Naive thymus-derived CD8-positive, alpha-beta T cell (primary cell): ENCODE measurements at regions not wholly inside any gene's neighbourhood (a gene's known extent, or its start where the extent isn't known, plus 50 kb on each side); places are given as distances from the start of the nearest gene placed in this dataset.

Source experiments
- ATAC-seq, 2 donors: fragments of 150-1000 bp; cut with Tn5 transposase in 1 of 2; sonication (Bioruptor Pico), chemical (Tn5 transposase) in 1 of 2; 1 replicate in 1 of 2; 2 replicates in 1 of 2; pipeline ENCODE4 v1.10.0; 2021; ENCODE audit warnings: mild to moderate bottlenecking in 2 of 2, moderate library complexity in 2 of 2
- POLR2A ChIA-PET: fragments of 350-600 bp; sonication (Branson Sonifier 250); formaldehyde crosslinking; loops from one replicate; lab custom pipeline; 2021; ENCODE audit warnings: antibody characterized with exemption; lab: Charles Lee
- DNase-seq, 10 donors: peaks; one replicate each; pipeline versions ENCODE4 v3.0.0 to v3.0.0-alpha.2; 2020 to 2022
- H3K27ac Mint-ChIP-seq, 10 donors: one replicate each; pipeline ENCODE4 v1.8.0; 2020 to 2022; ENCODE audit warnings: mild to moderate bottlenecking in 10 of 10, mixed read lengths in 10 of 10, moderate library complexity in 4 of 10, inconsistent platforms in 1 of 10
- H3K27me3 Mint-ChIP-seq, 5 donors: one replicate each; pipeline ENCODE4 v1.8.0; 2021 to 2022; ENCODE audit warnings: mixed read lengths in 5 of 5
- H3K36me3 Mint-ChIP-seq, 3 donors: one replicate each; pipeline ENCODE4 v1.8.0; 2020 to 2022; ENCODE audit warnings: mixed read lengths in 3 of 3, mild to moderate bottlenecking in 2 of 3, inconsistent platforms in 1 of 3
- H3K4me1 Mint-ChIP-seq, 4 donors: one replicate each; pipeline ENCODE4 v1.8.0; 2021 to 2022; ENCODE audit warnings: mixed read lengths in 4 of 4
- H3K4me3 Mint-ChIP-seq, 10 donors: one replicate each; pipeline ENCODE4 v1.8.0; 2020 to 2022; ENCODE audit warnings: mild to moderate bottlenecking in 10 of 10, mixed read lengths in 10 of 10, moderate library complexity in 6 of 10, inconsistent platforms in 1 of 10
- H3K9me3 Mint-ChIP-seq, 9 donors: one replicate each; pipeline ENCODE4 v1.8.0; 2020 to 2022; ENCODE audit warnings: mixed read lengths in 9 of 9, mild to moderate bottlenecking in 3 of 9, inconsistent platforms in 1 of 9, moderate library complexity in 1 of 9

DNA sequence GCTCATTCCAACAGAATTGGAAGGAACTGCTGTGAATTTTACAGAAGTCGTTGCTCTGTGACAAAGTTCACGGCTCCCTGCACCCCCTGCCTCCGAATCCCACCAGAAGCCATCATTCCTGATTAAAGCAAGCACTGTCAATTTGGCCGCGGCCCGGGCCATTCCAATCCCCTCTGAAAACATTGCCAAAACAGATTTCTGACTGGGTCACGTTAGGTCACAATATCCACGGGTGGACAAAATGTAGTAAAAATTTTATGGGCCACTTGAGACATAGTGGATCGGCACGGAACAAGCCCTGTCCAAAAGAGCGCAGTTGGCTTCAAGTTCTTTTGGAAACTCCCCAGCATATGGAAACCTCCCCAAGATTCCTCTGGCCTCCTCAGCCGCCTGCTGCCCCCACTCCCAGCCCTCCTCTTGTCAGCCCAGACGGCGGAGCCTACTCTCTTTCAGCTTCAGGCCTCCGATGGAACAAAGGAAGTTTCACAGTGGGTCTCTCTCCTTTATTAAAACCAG lies 67.2 kb upstream of the IFNAR2 start:
- POLR2A ChIA-PET = no interaction called here
- ATAC-seq (no peak), DNase-seq (no peak)
- H3K4me1 Mint-ChIP-seq = peaks cover 0 to 2% (median 0%) of the 10 kb centered on the region in 4 donors
- H3K27me3 Mint-ChIP-seq = peaks cover 0 to 29% (median 7%) of the 10 kb centered on the region in 5 donors
- H3K4me3 Mint-ChIP-seq = no peak overlapping the region
- H3K36me3 Mint-ChIP-seq = peaks cover 0 to 13% (median 8%) of the 10 kb centered on the region in 3 donors
- H3K27ac Mint-ChIP-seq = no peak overlapping the region
- peaks cover 0 to 20% (median 10%) of the 10 kb centered on the region in 9 donors for H3K9me3 Mint-ChIP-seq

DNA sequence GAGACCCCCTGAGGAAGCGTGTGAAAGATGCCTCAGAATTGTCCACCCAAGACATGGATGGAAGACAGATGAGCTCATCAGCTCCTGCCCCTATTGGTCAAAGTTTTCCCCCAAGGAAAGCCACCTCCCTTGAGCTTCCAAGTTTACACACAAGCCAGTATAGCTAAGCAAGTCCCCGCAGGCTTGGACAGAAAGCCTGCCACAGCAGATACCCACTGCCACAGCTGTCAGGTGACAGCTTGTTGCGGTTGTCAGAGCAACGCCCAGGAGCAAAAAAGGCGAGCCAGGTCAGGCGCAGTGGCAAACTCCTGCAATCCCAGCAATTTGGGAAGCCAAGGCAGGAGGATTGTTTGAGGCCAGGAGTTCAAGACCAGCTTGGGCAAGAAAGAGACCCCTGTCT lies 60.9 kb upstream of the IFNAR2 start:
- ATAC-seq (no peak), DNase-seq (no peak)
- Mint-ChIP-seq H3K27ac (peak overlapping the region in 1 of 10 donors; percentile 36), H3K9me3 (peaks cover 0 to 4% (median 0%) of the 10 kb centered on the region in 9 donors), H3K4me1 (peaks cover 0 to 2% (median 0%) of the 10 kb centered on the region in 4 donors), H3K4me3 (no peak overlapping the region), H3K36me3 (peaks cover 0 to 3% (median 0%) of the 10 kb centered on the region in 3 donors), H3K27me3 (peaks cover 0 to 24% (median 18%) of the 10 kb centered on the region in 5 donors)
- POLR2A ChIA-PET = no interaction called here

- Mint-ChIP-seq H3K27ac (peak overlapping the region in 1 of 10 donors; percentile 65), H3K9me3 (peaks cover 0 to 3% (median 0%) of the 10 kb centered on the region in 9 donors), H3K4me3 (no peak overlapping the region), H3K27me3 (peaks cover 0 to 24% (median 18%) of the 10 kb centered on the region in 5 donors), H3K4me1 (peaks cover 0 to 2% (median 0%) of the 10 kb centered on the region in 4 donors), H3K36me3 (peaks cover 0 to 3% (median 0%) of the 10 kb centered on the region in 3 donors)
- POLR2A ChIA-PET = no interaction called here
- ATAC-seq (no peak), DNase-seq (no peak)
Observed at GRCh38 chr21:33169359-33169758, 60.4 kb upstream of the IFNAR2 start.

DNA sequence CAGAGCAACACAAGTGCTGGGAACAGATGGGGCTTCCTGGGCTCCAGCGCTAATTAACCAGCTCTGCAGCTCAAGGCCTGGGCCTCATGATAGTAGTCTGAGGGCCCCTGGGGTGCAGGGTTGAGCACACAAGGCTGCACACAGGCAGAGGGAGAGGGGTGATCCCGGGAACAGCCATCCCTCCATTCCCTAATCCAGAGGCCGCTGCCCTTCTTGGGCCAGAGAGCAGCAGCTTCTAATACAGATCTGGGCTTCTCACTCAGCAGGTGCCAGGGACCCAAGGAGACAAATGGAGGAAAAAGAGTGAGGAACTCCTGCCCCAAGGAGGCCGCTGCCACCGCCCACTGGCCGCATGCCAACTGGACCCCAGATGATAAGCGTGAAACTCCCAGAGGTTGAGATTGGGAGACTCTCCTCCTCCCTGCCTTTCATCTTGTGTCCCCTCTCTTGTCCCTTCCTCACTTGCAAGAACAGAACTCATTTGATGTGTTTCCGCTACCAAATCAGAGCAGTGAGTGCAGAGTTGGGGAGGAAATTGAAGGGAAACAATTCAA lies 58.0 kb upstream of the IFNAR2 start:
- no peak overlapping the region for H3K27ac Mint-ChIP-seq
- POLR2A ChIA-PET = no interaction called here
- peaks cover 0 to 2% (median 0%) of the 10 kb centered on the region in 4 donors for H3K4me1 Mint-ChIP-seq
- H3K4me3 Mint-ChIP-seq = no peak overlapping the region
- no peak for ATAC-seq
- peaks cover 0 to 2% (median 0%) of the 10 kb centered on the region in 9 donors for H3K9me3 Mint-ChIP-seq
- no peak for DNase-seq
- peaks cover 0 to 3% (median 0%) of the 10 kb centered on the region in 3 donors for H3K36me3 Mint-ChIP-seq
- H3K27me3 Mint-ChIP-seq = peaks cover 0 to 17% (median 16%) of the 10 kb centered on the region in 5 donors

- Mint-ChIP-seq H3K27ac (no peak overlapping the region), H3K4me3 (no peak overlapping the region), H3K4me1 (no peaks in the 10 kb centered on the region), H3K36me3 (no peaks in the 10 kb centered on the region), H3K27me3 (peaks cover 0 to 10% (median 2%) of the 10 kb centered on the region in 5 donors), H3K9me3 (no peaks in the 10 kb centered on the region)
- POLR2A ChIA-PET = no interaction called here
- DNase-seq = no peak
- no peak for ATAC-seq
Observed at GRCh38 chr21:33174756-33175155, 55.0 kb upstream of the IFNAR2 start.
